Right kidney (tissue), 1 donor: ENCODE measurements at regions not wholly inside any gene's neighbourhood (a gene's known extent, or its start where the extent isn't known, plus 50 kb on each side); places are given as distances from the start of the nearest gene placed in this dataset.

Source experiments
- DNase-seq: peaks from one replicate; pipeline ENCODE4 v3.0.0-alpha.2; 2016

DNA sequence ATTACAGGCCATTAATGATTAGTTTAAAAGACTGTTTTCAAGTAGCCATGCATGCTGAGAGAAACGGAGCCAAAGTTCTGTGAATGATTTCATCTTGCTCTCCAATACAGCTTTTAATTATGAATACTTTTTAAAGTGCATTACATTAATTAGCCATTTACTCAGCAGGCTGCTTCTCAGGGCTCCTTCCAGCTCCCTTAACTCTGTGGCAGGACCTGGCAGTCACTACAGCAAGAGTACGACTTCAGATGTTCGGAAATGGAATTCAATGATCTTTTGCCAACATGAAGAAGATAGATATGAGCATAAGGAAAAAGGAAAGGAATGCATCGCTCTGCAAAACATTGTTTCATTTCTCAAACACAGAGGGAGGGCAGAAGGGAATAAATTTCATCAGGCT is 987.2 kb downstream of the PDHA2 start:
- no peak for DNase-seq

DNA sequence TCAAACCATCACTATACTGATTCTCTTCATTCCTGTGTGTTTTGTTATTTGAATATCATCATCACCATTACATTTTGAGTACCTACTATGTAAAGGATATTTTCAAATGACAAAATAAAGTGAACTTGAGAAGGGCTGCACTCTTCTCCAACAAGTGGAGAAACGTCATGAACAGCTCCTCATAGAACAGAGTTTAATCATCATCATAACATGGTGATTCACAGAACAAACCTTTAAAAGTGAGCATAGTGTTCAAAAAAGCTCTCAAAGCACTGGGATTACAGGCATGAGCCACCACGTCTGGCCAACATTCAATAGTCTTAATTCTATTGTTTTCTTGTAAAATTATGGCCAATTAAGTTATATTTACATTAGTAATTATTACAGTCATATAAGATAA is 993.9 kb downstream of the PDHA2 start:
- DNase-seq = no peak

DNA sequence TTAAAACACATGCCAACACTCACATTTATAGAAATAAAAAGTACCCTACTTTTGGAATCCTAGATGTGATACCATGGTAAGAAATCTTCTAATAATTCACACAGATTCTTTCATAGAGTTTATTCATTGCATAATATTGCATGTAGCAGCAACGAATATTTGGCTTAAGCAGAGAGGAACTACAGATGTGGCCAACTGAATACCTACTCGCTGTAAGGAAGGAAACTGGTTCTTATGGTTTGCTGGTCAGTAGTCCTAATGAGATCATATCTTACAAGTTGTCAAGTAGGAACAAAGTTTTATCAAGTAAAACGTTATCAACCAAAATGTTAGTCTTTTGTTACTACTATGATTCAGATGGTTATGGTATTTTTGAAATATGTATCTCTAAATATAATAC is 996.1 kb downstream of the PDHA2 start:
- no peak for DNase-seq

DNA sequence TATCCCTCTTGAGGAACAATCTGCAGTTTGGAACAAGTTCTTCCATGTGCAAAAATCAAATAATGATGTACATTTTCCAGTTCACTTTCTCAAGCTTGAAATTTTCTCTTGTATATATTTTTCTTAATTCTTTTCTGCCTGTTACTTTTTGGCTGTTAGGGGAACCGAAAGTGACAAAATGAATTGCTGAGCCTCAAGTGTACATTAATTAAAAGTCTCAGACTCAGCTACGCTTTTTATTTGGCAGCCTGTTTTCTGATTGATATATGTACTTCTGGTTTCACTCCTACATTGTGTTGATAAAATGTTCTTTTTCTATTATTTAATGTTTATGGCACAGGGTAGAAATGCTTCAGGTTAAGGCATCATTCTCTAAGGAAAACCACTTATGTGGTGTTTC is 999.5 kb downstream of the PDHA2 start:
- DNase-seq = no peak

DNA sequence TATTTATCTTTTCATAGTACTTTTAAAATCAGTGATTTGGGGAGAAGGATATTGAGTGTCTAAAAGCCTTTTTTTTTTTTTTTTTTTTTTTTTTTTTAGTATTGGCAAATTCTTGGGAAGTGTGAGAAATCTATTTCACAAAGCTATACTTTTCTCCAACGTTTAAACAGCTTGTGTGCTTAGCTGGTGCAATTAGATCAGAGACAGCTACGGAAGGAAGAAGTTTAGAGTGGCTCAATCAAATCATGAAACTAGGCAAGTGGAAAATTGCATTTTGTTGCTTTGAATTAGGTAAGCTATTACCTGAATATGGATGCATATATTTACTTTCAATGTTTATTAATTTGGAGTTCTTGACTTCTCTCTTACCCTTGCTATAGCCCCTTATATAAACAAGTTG is 1001.9 kb downstream of the PDHA2 start:
- DNase-seq = no peak

DNA sequence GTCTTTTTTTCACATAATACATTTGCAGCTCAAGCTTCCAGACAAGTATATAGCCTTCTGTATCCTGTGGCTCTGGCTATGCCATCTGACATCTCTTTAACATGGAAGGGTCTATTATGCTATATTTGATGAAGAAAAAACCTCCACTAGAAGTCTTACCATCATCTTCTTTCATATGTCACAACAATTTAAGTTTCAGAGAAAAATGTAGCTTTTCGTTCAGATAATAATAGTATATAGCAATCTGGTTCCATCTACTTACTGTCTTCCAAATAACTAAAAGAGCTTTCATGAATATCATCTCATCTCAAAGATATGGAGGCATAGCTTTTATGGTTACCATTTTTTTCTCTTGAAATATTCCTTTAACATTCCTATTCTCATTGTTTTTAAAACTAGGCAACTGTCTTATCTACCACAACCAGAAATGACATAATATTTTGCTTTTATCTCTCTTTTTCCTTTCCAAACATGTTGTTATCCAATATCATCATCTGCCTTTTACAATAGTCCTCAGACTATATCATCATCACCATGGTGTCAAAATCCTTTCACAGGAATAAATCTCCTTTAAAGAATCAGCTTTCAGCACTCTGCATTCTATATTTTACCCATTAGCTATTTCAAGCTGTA is 1005.1 kb downstream of the PDHA2 start:
- no peak for DNase-seq

DNA sequence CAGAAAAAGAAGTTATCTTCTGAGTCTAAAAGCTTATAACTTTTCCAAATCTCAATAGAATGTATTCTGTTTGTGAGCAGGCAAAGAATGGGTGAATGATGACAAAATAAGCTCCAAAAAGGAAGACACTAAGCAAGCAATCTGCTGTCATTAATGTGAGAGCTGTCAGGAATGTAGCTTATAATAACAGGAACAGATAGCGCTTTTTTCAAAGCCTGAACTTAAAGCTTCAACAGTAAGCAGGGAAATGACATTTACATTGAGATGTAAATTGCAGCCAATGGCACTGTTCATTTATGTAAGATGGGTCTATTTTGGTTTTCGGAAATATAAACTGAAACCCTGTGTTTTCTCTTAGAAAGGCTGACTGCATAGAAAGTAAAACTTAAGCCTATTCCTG is 1005.9 kb downstream of the PDHA2 start:
- no peak for DNase-seq

DNA sequence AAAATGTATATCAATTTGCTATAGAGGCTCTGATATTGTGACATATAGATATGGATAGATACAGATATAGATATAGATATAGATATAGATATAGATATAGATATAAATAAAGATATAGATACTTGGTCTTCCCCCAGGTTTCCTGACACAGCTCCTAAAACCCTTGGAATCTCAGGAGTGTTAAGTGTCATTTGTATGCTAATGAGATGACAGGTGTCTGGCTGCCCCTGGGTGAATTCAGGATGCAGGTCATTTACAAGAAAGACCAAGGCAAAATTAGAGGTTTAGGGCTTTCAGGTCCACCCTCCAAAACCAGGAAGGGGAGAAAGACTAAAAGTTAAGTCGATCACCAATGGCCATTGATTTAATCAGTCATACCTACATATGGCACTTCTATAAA is 1034.8 kb downstream of the PDHA2 start:
- no peak for DNase-seq

DNA sequence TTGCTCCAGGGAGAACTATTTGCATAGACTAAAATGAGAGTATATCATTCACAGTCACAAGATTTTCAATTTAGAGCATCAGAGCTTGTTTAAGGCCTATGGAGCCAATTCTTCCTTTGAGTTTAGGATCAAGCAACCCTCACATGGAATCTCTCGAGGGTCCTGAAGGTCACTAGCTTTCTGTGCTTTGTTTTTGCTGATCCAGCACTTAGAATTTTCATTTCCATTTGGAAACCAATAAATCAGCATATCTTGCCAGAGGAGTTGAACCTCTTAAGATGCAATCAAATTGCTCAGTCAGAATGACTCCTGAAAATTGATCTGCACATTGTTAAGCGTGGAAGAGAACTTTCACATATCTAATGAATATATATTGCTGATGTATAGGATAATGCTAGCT is 1039.6 kb downstream of the PDHA2 start:
- no peak for DNase-seq

DNA sequence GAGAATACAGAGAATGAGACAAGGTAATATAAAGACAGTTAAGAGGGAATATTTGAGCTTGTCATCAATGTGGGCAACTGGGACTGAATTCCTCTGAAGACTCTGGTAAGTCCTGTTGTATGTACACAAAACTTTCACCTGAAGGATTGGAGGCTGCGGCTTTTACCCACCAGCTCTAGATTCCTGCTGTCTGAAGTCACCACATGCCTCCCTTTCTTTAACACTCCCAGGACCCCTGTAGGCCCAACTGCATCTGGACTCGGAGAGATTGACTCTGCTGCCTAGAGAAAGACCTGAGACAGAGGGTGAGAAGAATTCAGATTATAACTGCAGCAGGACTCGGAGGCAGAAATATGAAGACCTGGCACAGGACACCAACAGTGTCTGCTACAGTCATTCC is 1048.0 kb downstream of the PDHA2 start:
- no peak for DNase-seq

DNA sequence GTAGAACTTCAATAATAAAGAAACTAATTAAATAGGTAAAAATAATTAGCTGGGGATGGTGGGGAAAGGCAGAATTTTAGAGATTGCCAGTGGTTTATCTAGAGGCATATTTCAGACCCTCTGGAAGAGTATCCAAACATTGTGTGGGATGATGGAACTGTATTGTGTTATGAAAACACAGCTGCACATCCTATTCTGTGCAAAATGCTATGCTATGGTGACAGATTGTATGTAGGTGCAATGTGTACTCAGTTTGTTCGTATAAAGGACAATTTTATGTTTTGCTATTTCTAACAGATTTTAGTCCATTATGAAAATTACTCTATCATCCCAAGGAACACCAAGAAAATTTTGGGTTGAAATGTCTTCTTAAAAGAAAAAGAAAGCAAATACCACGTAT is 1054.7 kb downstream of the PDHA2 start:
- DNase-seq = no peak

DNA sequence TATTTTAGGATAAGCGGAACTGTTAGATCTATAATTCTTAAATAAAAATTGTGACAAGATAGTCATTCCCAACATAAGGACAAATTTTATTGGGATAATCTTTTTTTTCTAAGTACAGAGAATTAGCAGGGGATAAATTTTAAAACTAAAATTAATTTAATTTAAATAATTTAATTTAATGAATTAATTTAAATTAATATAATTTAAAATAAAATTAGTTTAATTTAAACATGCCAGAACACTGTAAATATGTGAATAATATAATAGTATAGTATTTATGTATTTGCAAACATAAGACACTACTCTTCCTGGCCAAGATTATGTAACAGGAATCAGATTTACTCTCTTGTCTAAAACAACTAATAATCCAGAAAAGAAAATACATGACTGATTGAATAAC is 1055.9 kb downstream of the PDHA2 start:
- no peak for DNase-seq

DNA sequence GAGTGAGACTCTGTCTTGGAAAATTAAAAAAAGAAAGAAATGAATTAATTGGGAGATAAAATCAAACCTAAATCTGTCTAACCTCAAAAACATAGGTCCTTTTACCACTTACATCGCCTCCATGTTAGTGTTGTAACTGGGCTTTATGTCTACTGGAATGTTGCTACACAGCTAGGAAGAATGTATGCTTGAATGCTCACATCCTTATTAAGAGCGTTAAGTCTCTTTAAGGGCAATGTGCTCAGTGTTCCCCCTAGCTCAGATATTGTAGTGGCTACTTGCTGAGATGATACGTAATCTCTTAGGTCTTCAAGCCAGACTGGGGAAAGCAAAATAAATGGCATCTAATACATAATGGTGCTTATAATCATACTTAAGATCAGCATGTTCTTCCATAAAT is 1072.8 kb downstream of the PDHA2 start:
- no peak for DNase-seq

DNA sequence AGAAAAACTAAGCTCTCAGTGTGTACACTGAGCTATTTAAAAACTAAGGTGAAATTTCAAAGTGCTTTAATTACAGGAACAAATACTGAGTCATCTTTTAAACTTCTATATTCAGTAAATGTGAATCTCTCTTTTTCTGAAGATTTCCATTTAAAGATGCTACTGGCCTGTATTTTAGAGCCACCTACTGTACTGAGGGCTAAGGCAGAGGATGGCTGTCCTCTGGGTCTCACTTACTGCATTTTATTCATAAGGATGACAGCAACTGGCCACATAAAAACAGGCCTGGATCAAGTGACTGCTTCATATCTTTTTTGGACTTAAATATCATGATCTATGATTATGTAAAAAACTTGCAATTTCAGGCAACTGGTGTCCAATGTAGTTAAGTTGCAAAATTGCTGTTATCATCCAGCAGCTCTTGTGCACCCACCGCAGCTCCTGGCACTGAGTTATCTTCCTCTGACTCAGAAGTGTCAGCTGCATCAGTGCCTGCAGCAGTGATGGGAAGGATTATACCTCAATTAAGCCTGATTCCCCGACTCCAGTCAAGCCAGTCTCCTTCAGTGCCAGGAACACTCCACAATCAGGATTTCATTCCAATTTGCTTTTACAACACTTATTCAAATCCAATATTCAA is 1073.7 kb downstream of the PDHA2 start:
- DNase-seq = no peak

DNA sequence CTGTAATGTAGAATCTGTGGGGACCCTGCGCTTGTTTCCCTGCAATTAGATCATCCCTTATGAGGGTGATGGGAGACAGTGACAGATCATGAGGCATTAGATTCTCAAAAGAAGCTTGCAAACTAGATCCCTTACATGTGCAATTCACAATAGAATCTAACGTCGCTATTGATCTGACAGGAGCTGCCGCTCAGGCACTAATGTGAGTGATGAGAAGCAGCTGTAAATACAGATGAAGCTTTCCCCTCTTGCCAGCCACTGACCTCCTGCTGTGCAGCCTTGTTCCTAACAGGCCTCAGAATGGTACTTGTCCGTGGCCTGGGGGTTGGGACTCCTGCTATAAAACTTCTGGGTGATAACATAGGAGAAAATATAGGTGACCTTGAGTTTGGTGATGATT is 1076.8 kb downstream of the PDHA2 start:
- DNase-seq = no peak

DNA sequence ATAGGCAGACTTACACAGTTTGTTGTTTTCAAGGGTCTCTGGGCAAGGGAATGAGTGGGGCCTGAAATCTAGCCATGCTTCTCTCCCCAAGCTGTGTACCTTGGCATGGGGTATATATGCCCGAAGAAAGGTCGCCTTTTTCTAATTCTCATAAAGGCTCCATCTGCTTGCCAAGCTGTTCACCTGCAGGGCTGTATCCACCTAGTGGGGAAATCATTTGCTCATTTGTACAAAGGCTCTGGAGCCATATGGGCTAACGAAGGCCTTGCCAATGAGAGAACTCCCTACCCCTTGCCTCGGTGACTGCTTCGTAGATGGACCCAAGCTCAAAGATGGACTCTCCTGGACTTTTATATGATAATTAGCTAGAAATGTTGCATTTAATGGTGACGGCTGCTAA is 1097.0 kb downstream of the PDHA2 start:
- DNase-seq = no peak

DNA sequence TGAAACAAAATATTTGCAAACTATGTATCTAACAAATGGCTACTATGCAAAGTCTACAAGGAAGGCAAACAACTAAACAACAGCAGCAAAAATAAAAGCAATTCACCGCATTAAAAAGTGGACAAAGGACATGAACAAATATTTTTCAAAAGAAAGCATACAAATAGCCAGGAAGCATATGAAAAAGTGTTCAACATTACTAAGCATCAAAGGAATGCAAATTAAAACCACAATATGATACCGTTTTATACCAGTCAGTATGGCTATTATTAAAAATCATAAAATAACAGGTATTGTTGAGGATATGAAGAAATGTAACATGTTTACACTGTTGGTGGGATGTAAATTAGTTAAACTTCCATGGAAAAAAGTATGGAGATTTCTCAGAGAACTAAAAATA is 1106.7 kb downstream of the PDHA2 start:
- no peak for DNase-seq

DNA sequence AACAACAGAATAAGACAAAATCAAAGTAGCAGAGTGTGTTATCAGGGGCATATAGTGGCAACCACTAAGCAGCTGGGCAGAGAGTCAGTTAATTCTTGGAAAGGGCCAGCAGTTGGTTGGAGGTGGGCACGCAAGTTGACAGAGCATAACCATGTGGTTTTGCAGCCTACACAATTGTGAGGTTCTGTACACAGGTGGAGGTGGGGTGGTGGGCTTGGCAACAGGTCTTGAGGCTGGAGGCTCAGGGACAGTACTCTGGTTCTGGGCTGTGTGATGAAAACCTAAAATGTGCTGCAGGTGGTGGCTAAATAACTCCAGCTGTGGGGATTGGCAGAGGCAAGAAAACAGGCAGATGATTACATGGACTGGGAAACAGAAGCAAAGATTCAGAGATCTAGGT is 1112.7 kb downstream of the PDHA2 start:
- no peak for DNase-seq

DNA sequence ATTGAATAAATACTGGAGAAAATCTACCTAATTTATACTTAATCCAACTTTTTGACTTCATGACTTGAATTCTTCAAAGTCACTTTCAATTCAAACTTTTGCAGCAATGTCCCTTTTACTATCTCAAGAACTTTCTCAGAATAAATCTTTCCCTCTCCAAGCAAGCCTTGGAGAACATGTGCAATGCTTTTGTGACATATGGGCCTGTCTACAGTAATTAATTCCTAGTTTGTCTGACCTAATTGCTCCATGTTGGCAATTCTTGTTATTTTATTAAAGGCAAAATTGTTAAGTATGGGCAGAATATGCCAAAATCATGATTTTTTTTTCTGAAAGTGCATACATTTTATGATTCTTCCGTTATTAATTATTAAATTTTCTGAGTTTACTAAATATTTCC is 1115.3 kb downstream of the PDHA2 start:
- no peak for DNase-seq

DNA sequence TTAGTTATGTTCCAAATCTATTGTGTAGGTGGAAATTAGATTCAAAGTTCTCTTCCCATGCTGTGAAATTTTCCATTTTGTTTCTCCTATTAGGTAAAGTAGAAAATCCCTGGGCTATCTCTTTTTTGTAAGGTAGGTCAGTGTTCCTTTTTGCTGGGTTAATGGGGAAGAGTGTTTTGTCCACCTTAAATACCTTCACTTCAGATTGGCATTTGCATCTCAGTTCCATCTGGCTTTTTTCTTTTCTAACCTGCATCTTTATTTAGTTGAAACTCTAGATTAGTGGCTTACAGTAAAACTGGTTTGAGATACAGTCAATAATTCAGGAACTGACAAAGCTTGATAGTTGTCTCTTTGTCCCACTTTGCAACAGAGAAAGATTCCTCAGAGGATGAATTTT is 1115.8 kb downstream of the PDHA2 start:
- DNase-seq = no peak

DNA sequence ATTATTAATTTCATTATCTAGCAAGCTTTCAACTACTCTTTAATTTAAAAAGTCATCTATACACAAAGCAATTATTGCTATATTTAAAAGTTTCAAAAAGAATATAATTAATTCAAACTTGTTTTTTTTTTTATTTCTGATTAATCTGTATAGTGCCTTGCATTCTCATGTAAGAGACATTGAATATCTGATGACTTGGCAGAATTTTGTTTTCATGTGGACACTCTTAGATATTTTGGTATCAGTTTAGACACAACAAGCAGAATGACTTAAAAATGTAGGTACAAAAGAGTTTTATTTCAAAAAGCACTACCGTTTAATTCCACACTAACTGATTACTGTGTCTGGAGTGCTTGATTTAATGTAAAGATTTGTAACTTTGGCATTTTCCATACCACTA is 1129.6 kb downstream of the PDHA2 start:
- DNase-seq = no peak

DNA sequence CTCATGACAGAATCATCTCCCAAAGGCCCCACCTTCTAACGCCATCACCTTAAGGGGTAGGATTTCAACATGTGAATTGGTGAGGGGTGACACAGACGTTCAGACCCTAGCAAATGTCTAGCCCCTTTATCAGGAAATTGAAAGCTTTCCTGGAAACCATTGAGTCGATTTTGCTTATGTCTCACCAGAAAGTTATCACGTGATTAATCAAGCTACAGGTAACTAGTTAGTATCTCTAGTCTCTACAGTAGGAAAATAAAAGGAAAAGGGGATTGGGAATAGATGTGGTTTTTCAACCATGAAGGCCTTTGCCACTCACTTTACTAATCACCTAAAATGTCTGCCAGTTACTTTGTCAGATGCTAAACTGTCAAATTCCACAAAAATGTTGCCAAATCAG is 1133.0 kb downstream of the PDHA2 start:
- DNase-seq = no peak

DNA sequence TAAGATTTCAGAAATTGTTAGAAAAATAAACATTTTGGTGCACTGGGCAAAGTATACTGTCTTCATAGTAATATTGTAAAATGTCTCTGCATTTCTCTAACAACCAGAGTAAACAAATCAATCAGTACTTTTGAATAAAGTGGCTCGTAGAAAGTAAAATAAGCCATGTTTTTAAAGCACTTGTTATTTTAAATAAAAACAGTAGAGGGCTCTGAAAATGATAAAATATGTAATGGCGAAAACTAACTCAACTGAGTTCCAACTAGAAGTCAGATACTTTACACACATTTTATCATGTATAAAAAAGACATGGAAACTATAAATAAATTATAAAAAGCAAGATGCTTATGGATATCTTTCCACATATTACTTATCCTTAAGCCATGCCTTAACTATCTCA is 1134.4 kb downstream of the PDHA2 start:
- no peak for DNase-seq

DNA sequence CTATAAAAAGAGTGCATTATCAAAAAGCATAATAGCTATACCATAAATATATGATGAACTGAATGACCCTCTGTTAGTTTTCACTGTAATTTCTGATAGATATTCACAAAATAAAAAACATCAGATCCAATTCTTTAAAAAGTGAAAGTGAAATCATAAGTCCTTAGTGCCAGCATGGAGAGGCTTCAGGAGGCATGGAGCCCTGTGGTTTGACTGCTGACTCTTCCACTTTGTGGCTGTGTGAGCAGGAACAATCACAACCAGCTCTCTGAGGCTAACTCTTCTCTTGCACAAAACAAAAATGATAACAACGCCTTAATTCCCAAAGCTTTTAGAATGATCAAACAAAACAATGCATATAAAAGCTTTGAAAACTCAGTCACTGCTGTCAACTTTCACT is 1143.9 kb downstream of the PDHA2 start:
- DNase-seq = no peak

DNA sequence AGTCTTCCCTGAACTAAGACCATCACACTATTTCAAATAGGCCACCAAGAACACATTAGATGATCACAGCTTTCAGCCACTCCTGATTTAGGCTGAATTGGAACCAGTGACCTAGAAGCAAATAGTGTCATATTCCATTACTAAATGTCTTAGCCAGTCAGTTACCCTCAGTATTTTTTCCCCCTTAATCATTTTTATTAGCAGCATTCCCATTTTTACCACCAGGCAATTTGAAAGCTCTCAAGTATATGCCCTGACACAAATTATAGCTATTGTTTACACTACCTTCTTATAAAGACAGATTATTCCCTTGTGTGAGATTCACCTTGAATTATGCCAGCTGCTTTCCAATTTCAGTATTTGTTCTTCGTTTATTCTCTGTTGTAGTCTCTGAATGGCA is 1146.9 kb downstream of the PDHA2 start:
- no peak for DNase-seq
